Breast epithelium (tissue), 3 donors: ENCODE measurements at regions not wholly inside any gene's neighbourhood (a gene's known extent, or its start where the extent isn't known, plus 50 kb on each side); places are given as distances from the start of the nearest gene placed in this dataset.

Source experiments
- POLR2A ChIP-seq: fragments of 450-650 bp; IDR thresholded peaks from one replicate; pipeline ENCODE4 v1.6.1; 2016; ENCODE audit warnings: antibody characterized with exemption, mild to moderate bottlenecking, moderate library complexity
- TF ChIP-seq, protein P1 (sequence below), 3 donors: fragments of 450-650 bp; IDR thresholded peaks; one replicate each; pipeline ENCODE4 v1.5.1; 2016 to 2017; ENCODE audit warnings: antibody characterized with exemption in 3 of 3, mild to moderate bottlenecking in 3 of 3, moderate library complexity in 3 of 3

DNA sequence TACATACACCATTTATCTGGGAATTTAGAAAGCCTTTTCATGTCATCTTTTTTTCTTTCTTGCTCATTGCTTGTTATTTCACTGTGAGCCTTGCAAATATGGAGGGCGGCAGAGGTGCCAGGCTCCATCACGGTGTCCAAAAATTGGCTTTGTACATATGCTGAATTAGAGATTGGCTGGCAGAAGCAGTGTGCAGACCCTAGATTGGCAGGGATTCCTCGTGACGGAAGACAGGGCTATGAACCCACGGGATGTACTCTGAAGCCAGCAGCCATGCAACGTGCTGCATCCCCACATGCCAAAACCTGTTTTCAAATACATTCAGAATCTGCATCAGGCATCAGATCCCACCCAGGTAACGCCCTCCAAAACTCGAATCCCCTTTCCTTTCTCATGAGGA is 142.8 kb downstream of the ZIC5 start:
- no peak for TF ChIP-seq POLR2A
- TF ChIP-seq, protein P1, sequence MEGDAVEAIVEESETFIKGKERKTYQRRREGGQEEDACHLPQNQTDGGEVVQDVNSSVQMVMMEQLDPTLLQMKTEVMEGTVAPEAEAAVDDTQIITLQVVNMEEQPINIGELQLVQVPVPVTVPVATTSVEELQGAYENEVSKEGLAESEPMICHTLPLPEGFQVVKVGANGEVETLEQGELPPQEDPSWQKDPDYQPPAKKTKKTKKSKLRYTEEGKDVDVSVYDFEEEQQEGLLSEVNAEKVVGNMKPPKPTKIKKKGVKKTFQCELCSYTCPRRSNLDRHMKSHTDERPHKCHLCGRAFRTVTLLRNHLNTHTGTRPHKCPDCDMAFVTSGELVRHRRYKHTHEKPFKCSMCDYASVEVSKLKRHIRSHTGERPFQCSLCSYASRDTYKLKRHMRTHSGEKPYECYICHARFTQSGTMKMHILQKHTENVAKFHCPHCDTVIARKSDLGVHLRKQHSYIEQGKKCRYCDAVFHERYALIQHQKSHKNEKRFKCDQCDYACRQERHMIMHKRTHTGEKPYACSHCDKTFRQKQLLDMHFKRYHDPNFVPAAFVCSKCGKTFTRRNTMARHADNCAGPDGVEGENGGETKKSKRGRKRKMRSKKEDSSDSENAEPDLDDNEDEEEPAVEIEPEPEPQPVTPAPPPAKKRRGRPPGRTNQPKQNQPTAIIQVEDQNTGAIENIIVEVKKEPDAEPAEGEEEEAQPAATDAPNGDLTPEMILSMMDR (IDR thresholded peaks at IDR 0.05) = no peak
